Type B pancreatic cell (in vitro differentiated cells): ENCODE measurements at regions not wholly inside any gene's neighbourhood (a gene's known extent, or its start where the extent isn't known, plus 50 kb on each side); places are given as distances from the start of the nearest gene placed in this dataset.

Source experiments
- DNase-seq: peaks from one replicate; pipeline ENCODE4 v3.0.0; 2021; ENCODE audit warnings: mixed read lengths; ENCODE audit not compliant: unreplicated experiment; ENCODE audit errors: extremely low spot score
- H3K27ac Mint-ChIP-seq: 2 replicates; pipeline ENCODE4 v1.8.0; 2021; ENCODE audit warnings: mild to moderate bottlenecking, mixed read lengths
- H3K27me3 Mint-ChIP-seq: 2 replicates; pipeline ENCODE4 v1.8.0; 2021; ENCODE audit warnings: mixed read lengths
- H3K36me3 Mint-ChIP-seq: 2 replicates; pipeline ENCODE4 v1.8.0; 2021; ENCODE audit warnings: mixed read lengths
- H3K4me1 Mint-ChIP-seq: one replicate; pipeline ENCODE4 v1.8.0; 2021; ENCODE audit warnings: mixed read lengths; ENCODE audit not compliant: unreplicated experiment
- H3K4me3 Mint-ChIP-seq: 2 replicates; pipeline ENCODE4 v1.8.0; 2021; ENCODE audit warnings: mild to moderate bottlenecking, mixed read lengths
- H3K9me3 Mint-ChIP-seq: 2 replicates; pipeline ENCODE4 v1.8.0; 2021; ENCODE audit warnings: mixed read lengths
- CTCF ChIP-seq: fragments of 200-600 bp; sonication (generic); conservative IDR thresholded peaks from 2 replicates; pipeline ENCODE4 v1.5.0; 2021; ENCODE audit warnings: antibody characterized with exemption, mild to moderate bottlenecking

GRCh38 chr10:33760056-33760943 lies 425.8 kb upstream of the NRP1 start:
- H3K4me1 Mint-ChIP-seq: peaks cover 17% of the 10 kb centered on the region
- TF ChIP-seq CTCF: no peak
- no peaks in the 10 kb centered on the region for H3K36me3 Mint-ChIP-seq
- H3K27me3 Mint-ChIP-seq: no peaks in the 10 kb centered on the region
- no peaks in the 10 kb centered on the region for H3K9me3 Mint-ChIP-seq
- no peak overlapping the region for H3K4me3 Mint-ChIP-seq
- no peak overlapping the region for H3K27ac Mint-ChIP-seq
- no peak for DNase-seq

DNA sequence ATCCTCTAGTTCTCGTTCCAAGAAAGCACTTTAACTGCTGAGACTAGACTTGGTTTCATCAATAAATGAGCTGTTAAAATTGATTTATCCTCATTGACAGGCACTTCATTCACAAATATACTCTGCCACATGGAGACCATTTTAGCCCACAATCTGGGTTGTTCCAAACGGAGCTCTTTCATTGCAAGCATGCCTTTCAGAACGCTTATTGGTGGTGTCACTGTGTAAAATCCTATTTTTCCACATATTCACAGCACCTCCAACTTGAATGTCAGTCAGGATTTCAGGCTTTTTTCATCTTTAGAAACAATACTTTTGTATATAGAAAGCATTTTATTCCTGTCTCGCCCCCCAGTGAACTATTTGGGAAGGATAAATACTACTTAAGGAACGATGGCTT lies 424.7 kb upstream of the NRP1 start:
- no peak overlapping the region for H3K4me3 Mint-ChIP-seq
- no peaks in the 10 kb centered on the region for H3K36me3 Mint-ChIP-seq
- no peak for DNase-seq
- no peak for TF ChIP-seq CTCF
- no peaks in the 10 kb centered on the region for H3K27me3 Mint-ChIP-seq
- H3K27ac Mint-ChIP-seq: no peak overlapping the region
- H3K9me3 Mint-ChIP-seq: no peaks in the 10 kb centered on the region
- H3K4me1 Mint-ChIP-seq: peaks cover 17% of the 10 kb centered on the region

- Mint-ChIP-seq H3K9me3 (no peaks in the 10 kb centered on the region), H3K27ac (no peak overlapping the region), H3K36me3 (no peaks in the 10 kb centered on the region), H3K27me3 (no peaks in the 10 kb centered on the region), H3K4me3 (no peak overlapping the region), H3K4me1 (peaks cover 17% of the 10 kb centered on the region)
- DNase-seq: no peak
- TF ChIP-seq CTCF: no peak
These were observed 423.8 kb upstream of the NRP1 start for GRCh38 chr10:33758299-33758698.

DNA sequence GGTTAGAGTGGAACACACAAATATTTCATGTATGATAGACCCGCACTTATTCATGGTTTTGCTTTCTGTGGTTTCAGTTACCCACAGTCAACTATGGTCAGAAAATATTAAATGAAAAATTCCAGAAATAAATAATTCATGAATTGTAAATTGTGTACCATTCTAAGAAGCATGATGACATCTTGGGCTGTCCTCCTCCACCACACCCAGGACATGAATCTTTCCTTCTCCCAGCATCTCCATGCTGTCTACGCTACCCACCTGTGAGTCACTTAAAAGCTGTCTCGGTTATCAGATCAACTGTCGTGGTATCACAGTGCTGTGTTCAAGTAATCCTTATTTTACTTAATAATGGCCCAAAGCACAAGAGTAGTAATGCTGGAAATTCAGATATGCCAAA lies 419.6 kb upstream of the NRP1 start:
- Mint-ChIP-seq H3K36me3 (no peaks in the 10 kb centered on the region), H3K4me3 (no peak overlapping the region)
- TF ChIP-seq CTCF: no peak

DNA sequence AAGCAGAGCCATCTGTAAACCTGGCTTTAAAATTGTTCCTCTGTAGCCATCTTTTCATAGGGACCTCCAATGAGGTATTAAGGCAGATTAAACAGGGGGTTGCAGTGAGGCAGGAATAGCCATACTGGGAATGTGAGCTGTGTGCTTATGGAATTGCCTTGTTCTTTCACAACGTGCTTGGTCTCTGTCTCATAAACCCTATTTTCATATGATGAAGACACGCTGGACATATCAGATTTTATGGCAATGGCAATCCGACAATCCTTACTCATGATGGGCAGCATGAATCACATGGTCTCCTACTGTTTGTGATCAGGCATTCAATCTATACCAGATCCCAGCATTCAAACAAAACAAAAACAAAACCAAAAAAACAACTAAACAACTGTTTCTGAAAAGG lies 418.9 kb upstream of the NRP1 start:
- no peaks in the 10 kb centered on the region for H3K36me3 Mint-ChIP-seq
- H3K9me3 Mint-ChIP-seq: no peaks in the 10 kb centered on the region
- no peak overlapping the region for H3K4me3 Mint-ChIP-seq
- no peak for DNase-seq
- no peaks in the 10 kb centered on the region for H3K4me1 Mint-ChIP-seq
- no peak overlapping the region for H3K27ac Mint-ChIP-seq
- no peaks in the 10 kb centered on the region for H3K27me3 Mint-ChIP-seq
- TF ChIP-seq CTCF: no peak

More for the DNA sequence above, 419.6 kb upstream of the NRP1 start:
- no peak overlapping the region for H3K27ac Mint-ChIP-seq
- no peaks in the 10 kb centered on the region for H3K27me3 Mint-ChIP-seq
- no peaks in the 10 kb centered on the region for H3K9me3 Mint-ChIP-seq
- no peak for DNase-seq
- no peaks in the 10 kb centered on the region for H3K4me1 Mint-ChIP-seq
